Testis (tissue), 2 donors: ENCODE measurements at regions not wholly inside any gene's neighbourhood (a gene's known extent, or its start where the extent isn't known, plus 50 kb on each side); places are given as distances from the start of the nearest gene placed in this dataset.

ENCODE experiments used
- DNase-seq: peaks from one replicate; pipeline ENCODE4 v3.0.0-alpha.2; 2019
- H3K27ac ChIP-seq, 2 donors: fragments of 200-600 bp; sonication (generic); one replicate each; pipeline ENCODE4 v1.5.1; 2019
- H3K27me3 ChIP-seq: fragments of 200-600 bp; sonication (generic); one replicate; pipeline ENCODE4 v1.5.1; 2019
- H3K36me3 ChIP-seq: fragments of 200-600 bp; sonication (generic); one replicate; pipeline ENCODE4 v1.5.1; 2017; ENCODE audit warnings: low read depth; ENCODE audit errors: missing control alignments
- H3K4me1 ChIP-seq: fragments of 200-600 bp; sonication (generic); one replicate; pipeline ENCODE4 v1.5.1; 2019
- H3K4me3 ChIP-seq, 2 donors: fragments of 200-600 bp; sonication (generic); one replicate each; pipeline ENCODE4 v1.5.1; 2017 to 2019
- H3K9me3 ChIP-seq: fragments of 200-600 bp; sonication (generic); one replicate; pipeline ENCODE4 v1.5.1; 2017
- CTCF ChIP-seq, 3 experiments: fragments of 450-650 bp in 2 of 3; fragments of 200-600 bp in 1 of 3; sonication (generic) in 1 of 3; IDR thresholded peaks; one replicate each; pipeline ENCODE4 v1.5.1; 2016 to 2019; ENCODE audit warnings: antibody characterized with exemption in 3 of 3, mild to moderate bottlenecking in 2 of 3, moderate library complexity in 1 of 3
- POLR2A ChIP-seq: fragments of 450-650 bp; IDR thresholded peaks from one replicate; pipeline ENCODE4 v1.6.1; 2017; ENCODE audit warnings: antibody characterized with exemption, mild to moderate bottlenecking, moderate library complexity
- WGBS, 2 donors: methylation state at CpG; one replicate each; pipeline ENCODE4 v1.1.5; 2018; 5-methylcytosine and 5-hydroxymethylcytosine counted together
- intact Hi-C: fragments of 100-400 bp; cut with DNase I; formaldehyde crosslinking; loops from one replicate; pipeline ENCODE4 v1.15.1; 2023; ENCODE audit warnings: low total_unique reads

DNA sequence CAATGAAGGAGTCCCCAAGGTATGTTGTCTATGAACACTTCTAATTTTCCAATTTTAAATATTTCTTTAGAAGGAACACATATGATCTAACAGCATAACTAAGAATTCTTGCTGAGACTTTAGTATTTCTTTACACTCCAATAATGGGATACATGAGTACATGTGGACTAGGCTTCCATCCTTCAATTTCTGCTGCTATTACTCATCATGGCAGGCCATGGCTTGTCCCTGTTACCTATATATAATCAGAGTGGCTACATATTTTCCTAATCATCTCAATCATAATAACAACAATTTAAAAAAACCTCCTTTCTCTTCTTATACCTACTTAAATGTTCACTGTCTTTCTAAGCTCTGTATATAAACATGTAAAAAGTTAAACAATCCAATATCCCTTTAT, 60.3 kb upstream of the TAC1 start:
- DNase-seq, result no peak
- H3K9me3 ChIP-seq, result no peaks in the 10 kb centered on the region
- no peaks in the 10 kb centered on the region for H3K36me3 ChIP-seq
- H3K27ac ChIP-seq, result no peak overlapping the region
- no peak overlapping the region for H3K4me3 ChIP-seq
- no peaks in the 10 kb centered on the region for H3K27me3 ChIP-seq
- H3K4me1 ChIP-seq, result no peaks in the 10 kb centered on the region
- TF ChIP-seq POLR2A, result no peak
- no peak for TF ChIP-seq CTCF (IDR thresholded peaks at IDR 0.05)
- intact Hi-C loops, result no loop called here

- no peak for TF ChIP-seq POLR2A
- TF ChIP-seq CTCF (IDR thresholded peaks at IDR 0.05), result no peak
- Histone ChIP-seq H3K36me3 (no peaks in the 10 kb centered on the region), H3K27ac (no peak overlapping the region), H3K27me3 (no peaks in the 10 kb centered on the region), H3K4me1 (no peaks in the 10 kb centered on the region), H3K4me3 (no peak overlapping the region), H3K9me3 (no peaks in the 10 kb centered on the region)
- DNase-seq, result no peak
- 54 to 61% methylated on average over 1 of the region's 1 CpG for WGBS, 2 donors
- intact Hi-C loops, result no loop called here
These were observed 51.3 kb upstream of the TAC1 start for GRCh38 chr7:97680622-97681021.
